Choroid plexus epithelial cell (primary cell): ENCODE measurements at regions not wholly inside any gene's neighbourhood (a gene's known extent, or its start where the extent isn't known, plus 50 kb on each side); places are given as distances from the start of the nearest gene placed in this dataset.

Experiments used
- DNase-seq: peaks from one replicate; pipeline ENCODE4 v3.0.0-alpha.2; 2010; ENCODE audit warnings: low read depth
- H3K4me3 ChIP-seq: 2 replicates; pipeline ENCODE4 v1.5.1; 2011; ENCODE audit warnings: low read depth, mild to moderate bottlenecking, control low read depth, low read length, moderate library complexity
- CTCF ChIP-seq: conservative IDR thresholded peaks from 2 replicates; pipeline ENCODE4 v1.5.1; 2011; ENCODE audit warnings: low read depth, mild to moderate bottlenecking, control low read depth, inconsistent platforms, low read length, moderate library complexity

GRCh38 chr18:51848702-51849101, 491.3 kb upstream of the DCC start:
- no peak for TF ChIP-seq CTCF
- H3K4me3 ChIP-seq, result no peak overlapping the region
- no peak for DNase-seq

GRCh38 chr18:51852681-51853080, 487.3 kb upstream of the DCC start:
- no peak overlapping the region for H3K4me3 ChIP-seq
- DNase-seq, result no peak
- TF ChIP-seq CTCF, result no peak

- TF ChIP-seq CTCF, result no peak
Observed at GRCh38 chr18:51857989-51858388, 482.0 kb upstream of the DCC start.

GRCh38 chr18:51861046-51861445, 479.0 kb upstream of the DCC start:
- no peak for TF ChIP-seq CTCF
- no peak overlapping the region for H3K4me3 ChIP-seq
- no peak for DNase-seq

More at GRCh38 chr18:51857989-51858388, 482.0 kb upstream of the DCC start:
- no peak overlapping the region for H3K4me3 ChIP-seq
- DNase-seq, result no peak

GRCh38 chr18:51862051-51862715, 477.8 kb upstream of the DCC start:
- TF ChIP-seq CTCF, result no peak

GRCh38 chr18:51864219-51864965, 475.6 kb upstream of the DCC start:
- H3K4me3 ChIP-seq, result no peak overlapping the region
- no peak for DNase-seq
- TF ChIP-seq CTCF, result no peak

More at GRCh38 chr18:51862051-51862715, 477.8 kb upstream of the DCC start:
- H3K4me3 ChIP-seq, result no peak overlapping the region
- DNase-seq, result no peak
